Endothelial cell of umbilical vein (primary cell): ENCODE measurements at regions not wholly inside any gene's neighbourhood (a gene's known extent, or its start where the extent isn't known, plus 50 kb on each side); places are given as distances from the start of the nearest gene placed in this dataset.

Experiments used
- BruUV-seq: library from RNA; stranded (reverse); fragments of 400-500 nt; replicated peaks from 2 replicates; lab custom pipeline; 2021; lab: Mats Ljungman, UMichigan
- CTCF ChIA-PET: fragments of 300-600, 350-600 bp; sonication (Branson Sonifier 250); formaldehyde crosslinking; loops from one replicate; lab custom pipeline; 2021; ENCODE audit warnings: antibody characterized with exemption, inconsistent platforms; lab: Charles Lee
- POLR2A ChIA-PET: fragments of 300-600, 350-600 bp; sonication (Branson Sonifier 250); formaldehyde crosslinking; loops from one replicate; lab custom pipeline; 2021; ENCODE audit warnings: antibody characterized with exemption, inconsistent platforms; lab: Charles Lee
- DNase-seq: peaks from one replicate; pipeline ENCODE4 v3.0.0-alpha.2; 2011; ENCODE audit warnings: low read depth, low spot score
- FAIRE-seq: peaks from 2 replicates; lab custom pipeline; 2011; peaks lifted over from hg19 to GRCh38; lab: Jason Lieb, UNC
- H2AFZ ChIP-seq: 2 replicates; pipeline ENCODE4 v1.6.0; 2012; ENCODE audit warnings: low read depth, low read length, control low read depth, inconsistent platforms
- H3K27ac ChIP-seq: 2 replicates; pipeline ENCODE4 v1.5.1; 2011; ENCODE audit warnings: low read depth, mild to moderate bottlenecking, control low read depth, low read length, moderate library complexity; ENCODE audit not compliant: insufficient read depth
- H3K27me3 ChIP-seq, 2 experiments: 2 replicates each; pipeline versions ENCODE4 v1.6.0 to v1.6.1; 2011; ENCODE audit warnings: low read length in 2 of 2, mixed read lengths in 1 of 2; ENCODE audit not compliant: control insufficient read depth in 2 of 2, insufficient read depth in 2 of 2
- H3K36me3 ChIP-seq, 2 experiments: 2 replicates in 1 of 2; 3 replicates in 1 of 2; pipeline ENCODE4 v1.5.1; 2011; ENCODE audit warnings: low read length in 2 of 2, mild to moderate bottlenecking in 1 of 2, moderate library complexity in 1 of 2; ENCODE audit not compliant: control insufficient read depth in 2 of 2, insufficient read depth in 2 of 2; ENCODE audit errors: extremely low read depth in 1 of 2
- H3K4me1 ChIP-seq: 3 replicates; pipeline ENCODE4 v1.5.1; 2011; ENCODE audit warnings: mild to moderate bottlenecking, low read length; ENCODE audit not compliant: control insufficient read depth, insufficient read depth; ENCODE audit errors: extremely low read depth
- H3K4me2 ChIP-seq: 2 replicates; pipeline ENCODE4 v1.6.1; 2011; ENCODE audit warnings: low read length, control low read depth, mixed read lengths; ENCODE audit not compliant: insufficient read depth
- H3K4me3 ChIP-seq, 3 experiments: fragments of 200-600 bp in 1 of 3; sonication (generic), shearing (Covaris generic) in 1 of 3; replicated peaks in 1 of 3; 2 replicates each; pipeline ENCODE4 v1.5.1; 2011 to 2016; ENCODE audit warnings: control low read depth in 3 of 3, low read length in 3 of 3, mild to moderate bottlenecking in 2 of 3, inconsistent platforms in 1 of 3, low read depth in 1 of 3, moderate library complexity in 1 of 3; ENCODE audit not compliant: insufficient read depth in 1 of 3
- H3K79me2 ChIP-seq: 2 replicates; pipeline ENCODE4 v1.6.0; 2012; ENCODE audit warnings: low read length, inconsistent platforms; ENCODE audit not compliant: control insufficient read depth, insufficient read depth
- H3K9ac ChIP-seq: replicated peaks from 2 replicates; pipeline ENCODE3; 2011; ENCODE audit warnings: low read length, control low read depth; ENCODE audit not compliant: insufficient read depth; ENCODE audit errors: extremely low read depth
- H3K9me1 ChIP-seq: replicated peaks from 3 replicates; pipeline ENCODE4 v1.6.0; 2011; ENCODE audit warnings: mild to moderate bottlenecking, low read length; ENCODE audit not compliant: control insufficient read depth, insufficient read depth; ENCODE audit errors: extremely low read depth
- H3K9me3 ChIP-seq: replicated peaks from 2 replicates; pipeline ENCODE4 v1.5.1; 2012; ENCODE audit warnings: low read length, inconsistent platforms; ENCODE audit not compliant: control insufficient read depth, insufficient read depth
- H4K20me1 ChIP-seq: replicated peaks from 2 replicates; pipeline ENCODE3; 2011; ENCODE audit warnings: mild to moderate bottlenecking, low read length; ENCODE audit not compliant: control insufficient read depth, insufficient read depth; ENCODE audit errors: extremely low read depth
- CTCF ChIP-seq, 2 donors: IDR thresholded peaks; 1 replicate in 1 of 2; 2 replicates in 1 of 2; pipeline ENCODE4 v1.5.1; 2011; ENCODE audit warnings: low read length in 2 of 2, mild to moderate bottlenecking in 2 of 2, moderate library complexity in 2 of 2, control low read depth in 1 of 2, inconsistent platforms in 1 of 2, low read depth in 1 of 2; ENCODE audit not compliant: insufficient read depth in 1 of 2; ENCODE audit errors: extremely low read depth in 1 of 2
- EZH2 ChIP-seq: IDR thresholded peaks from 2 replicates; pipeline ENCODE4 v1.6.1; 2012; ENCODE audit warnings: borderline replicate concordance, low read depth, mild to moderate bottlenecking, moderate library complexity, low read length, inconsistent platforms; ENCODE audit not compliant: severe bottlenecking
- FOS ChIP-seq: IDR thresholded peaks from 2 replicates; pipeline ENCODE4 v1.6.1; 2011; ENCODE audit warnings: mild to moderate bottlenecking, low read length, moderate library complexity, borderline replicate concordance; ENCODE audit not compliant: insufficient read depth
- GATA2 ChIP-seq: IDR thresholded peaks from 2 replicates; pipeline ENCODE4 v1.7.0; 2011; ENCODE audit warnings: low read depth, mild to moderate bottlenecking, moderate library complexity, mixed read lengths, low read length; ENCODE audit not compliant: insufficient read length, insufficient read depth
- JUN ChIP-seq: IDR thresholded peaks from 2 replicates; pipeline ENCODE4 v1.6.1; 2011; ENCODE audit warnings: borderline replicate concordance, low read depth; ENCODE audit not compliant: insufficient read length, insufficient read depth
- MAX ChIP-seq: IDR thresholded peaks from 2 replicates; pipeline ENCODE4 v1.6.1; 2011; ENCODE audit not compliant: insufficient read depth, insufficient read length
- MYC ChIP-seq: IDR thresholded peaks from one replicate; pipeline ENCODE4 v1.6.1; 2011; ENCODE audit warnings: mild to moderate bottlenecking, low read depth, low read length
- POLR2A ChIP-seq: IDR thresholded peaks from 2 replicates; pipeline ENCODE4 v1.6.1; 2012; ENCODE audit warnings: low read depth, mild to moderate bottlenecking, control low read depth, low read length
- POLR2AphosphoS5 ChIP-seq: IDR thresholded peaks from 2 replicates; pipeline ENCODE4 v1.6.1; 2012; ENCODE audit warnings: low read depth, mild to moderate bottlenecking, control low read depth, low read length, moderate library complexity; ENCODE audit not compliant: insufficient read depth
- dilution Hi-C: fragments of 300-500 bp; cut with MboI; formaldehyde crosslinking; loops from one replicate; pipeline ENCODE4 v1.15.0; 2019; ENCODE audit warnings: low sequenced_read_pairs; ENCODE audit not compliant: extremely low pct_ligation_motif_present
- intact Hi-C: fragments of 100-400 bp; cut with micrococcal nuclease; formaldehyde crosslinking; loops from one replicate; pipeline ENCODE4 v1.10.0; 2022

GRCh38 chr18:11468617-11469016, 140.8 kb upstream of the SLC35G4 start:
- no peak for DNase-seq
- no peaks in the 10 kb centered on the region for H3K79me2 ChIP-seq
- BruUV-seq, result no TSS peak
- no peaks in the 10 kb centered on the region for H3K4me1 ChIP-seq
- H3K9me1 ChIP-seq, result no peaks in the 10 kb centered on the region
- H3K36me3 ChIP-seq, result no peaks in the 10 kb centered on the region
- CTCF ChIA-PET, result no interaction called here
- H3K9me3 ChIP-seq, result no peaks in the 10 kb centered on the region
- H3K27ac ChIP-seq, result no peak overlapping the region
- no peak overlapping the region for H3K4me3 ChIP-seq
- no peaks in the 10 kb centered on the region for H3K27me3 ChIP-seq
- no peaks in the 10 kb centered on the region for H4K20me1 ChIP-seq
- TF ChIP-seq POLR2A (no peak), JUN (no peak), MYC (no peak), FOS (no peak), GATA2 (no peak), POLR2AphosphoS5 (no peak), CTCF (IDR thresholded peaks at IDR 0.05; ENCODE audit: extremely low read depth in 1 of 2, insufficient read depth in 1 of 2, low read depth in 1 of 2, low read length in 2 of 2) (no peak), MAX (no peak), EZH2 (no peak)
- no peak for FAIRE-seq
- intact Hi-C loops, result no loop called here
- H3K4me2 ChIP-seq, result no peak overlapping the region
- H3K9ac ChIP-seq, result no peak overlapping the region
- dilution Hi-C loops, result no loop called here
- POLR2A ChIA-PET, result no interaction called here
- H2AFZ ChIP-seq, result no peak overlapping the region
